ENCODE measurements at regions not wholly inside any gene's neighbourhood (a gene's known extent, or its start where the extent isn't known, plus 50 kb on each side); places are given as distances from the start of the nearest gene placed in this dataset.
A peak's percentile ranks its signal among the peaks of the same experiment; 100 is the strongest.
"Not testable (repeated sequence)": the region's sequence is repeated elsewhere in the genome, so short reads cannot be mapped to it uniquely, and the experiment has no call there.

DNA sequence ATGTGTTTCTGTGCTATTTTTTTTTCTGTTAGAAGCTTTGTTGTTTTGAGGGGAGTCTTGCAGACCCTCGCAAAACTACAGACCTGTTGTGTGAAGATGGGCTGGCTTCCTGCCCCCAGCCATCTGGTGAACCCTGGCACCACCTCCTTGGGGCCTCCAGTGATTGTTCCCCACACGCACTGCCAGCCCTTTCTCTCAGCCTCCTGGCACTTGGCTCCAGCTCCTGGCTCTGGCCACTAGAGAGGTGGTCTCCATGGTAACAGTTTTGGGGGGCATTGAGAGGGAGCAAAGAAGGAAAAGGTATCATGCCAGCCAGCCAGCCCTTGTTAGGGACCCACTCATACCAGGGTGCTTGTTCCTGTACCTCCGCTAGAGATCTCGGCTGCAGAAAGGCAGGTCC is 176.4 kb upstream of the RPH3A start:
- DNase-seq (ENCODE audit: low spot score) = no peak

DNA sequence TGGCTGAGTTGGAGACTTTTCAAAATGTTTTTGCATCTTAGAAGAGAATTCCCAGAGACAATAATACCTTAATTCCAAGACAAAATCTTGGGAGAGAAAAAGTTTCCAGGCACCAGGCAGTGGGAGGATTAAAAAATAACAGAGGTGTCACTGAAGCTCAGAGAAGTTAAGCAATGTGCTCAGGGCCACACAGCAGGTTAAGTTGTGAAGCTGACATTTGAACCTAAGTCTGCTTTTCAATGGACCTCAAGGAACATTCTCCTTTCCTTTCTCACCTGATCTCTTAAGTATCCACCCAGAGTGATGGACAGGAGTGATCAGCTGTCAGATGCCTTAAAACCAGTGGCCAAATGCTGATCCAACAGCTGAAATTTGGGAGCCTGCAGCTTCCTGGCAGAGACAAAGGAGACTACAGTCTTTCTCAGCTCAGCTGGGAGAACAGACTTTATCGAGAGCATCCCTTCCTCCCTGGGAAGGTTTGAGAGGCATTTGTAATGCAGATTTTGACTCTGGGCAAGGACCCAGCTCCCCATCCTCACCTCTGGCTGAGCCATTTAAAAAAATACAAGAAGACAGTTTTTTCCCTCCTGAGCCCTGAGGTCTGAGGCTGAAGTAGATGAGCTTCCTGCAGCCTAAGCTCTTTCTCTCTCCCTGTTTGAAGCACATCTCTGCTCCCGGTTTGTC is 174.9 kb upstream of the RPH3A start:
- DNase-seq (ENCODE audit: low spot score) = no peak

DNA sequence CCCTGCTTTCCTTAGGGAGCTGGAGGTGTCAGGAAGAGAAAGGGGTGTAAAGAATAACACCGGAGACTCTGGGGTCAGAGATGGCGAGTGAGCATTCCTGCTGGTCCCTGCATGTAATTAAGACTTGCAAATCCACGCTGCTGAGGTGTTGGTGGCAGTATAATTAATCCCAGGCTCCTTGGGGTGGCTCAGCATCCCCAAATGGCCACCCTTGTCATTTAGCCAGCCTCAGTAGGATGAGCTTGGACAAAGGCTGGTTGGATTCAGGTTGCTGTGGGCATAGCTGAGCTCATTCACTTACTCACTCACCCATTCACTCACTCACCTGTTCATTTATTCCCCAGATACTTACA is 174.4 kb upstream of the RPH3A start:
- DNase-seq (ENCODE audit: low spot score) = no peak

DNA sequence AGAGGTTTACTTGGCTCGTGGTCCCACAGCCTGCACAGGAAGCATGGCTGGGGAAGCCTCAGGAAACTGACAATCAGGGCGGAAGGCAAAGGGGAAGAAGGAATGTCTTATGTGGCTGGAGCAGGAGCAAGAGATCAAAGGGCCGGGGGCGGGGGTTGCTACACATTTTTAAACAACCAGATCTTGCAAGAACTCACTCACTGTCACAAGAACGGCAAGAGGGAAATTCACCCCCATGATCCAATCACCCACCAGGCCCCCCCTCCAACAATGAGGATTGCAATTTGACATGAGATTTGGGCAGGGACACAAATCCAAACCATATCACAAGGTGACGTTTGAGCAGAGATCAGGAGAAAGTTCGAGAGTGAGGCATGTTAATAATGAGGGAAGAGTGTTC is 163.7 kb upstream of the RPH3A start:
- DNase-seq (ENCODE audit: low spot score) = no peak

DNA sequence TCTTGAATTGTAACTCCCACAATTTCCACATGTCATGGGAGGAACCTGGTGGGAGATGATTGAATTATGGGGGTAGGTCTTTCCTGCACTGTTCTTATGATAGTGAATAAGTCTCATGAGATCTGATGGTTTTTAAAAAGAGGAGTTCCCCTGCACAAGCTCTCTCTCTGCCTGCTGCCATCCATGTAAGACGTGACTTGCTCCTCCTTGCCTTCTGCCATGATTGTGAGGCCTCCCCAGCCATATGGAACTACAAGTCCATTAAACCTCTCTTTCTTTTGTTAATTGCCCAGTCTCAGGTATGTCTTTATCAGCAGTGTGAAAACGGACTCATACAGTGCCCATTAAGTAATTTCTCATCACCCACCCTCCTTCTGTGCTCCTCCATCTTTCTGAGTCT is 159.6 kb upstream of the RPH3A start:
- not testable (repeated sequence) for DNase-seq (ENCODE audit: low spot score)

DNA sequence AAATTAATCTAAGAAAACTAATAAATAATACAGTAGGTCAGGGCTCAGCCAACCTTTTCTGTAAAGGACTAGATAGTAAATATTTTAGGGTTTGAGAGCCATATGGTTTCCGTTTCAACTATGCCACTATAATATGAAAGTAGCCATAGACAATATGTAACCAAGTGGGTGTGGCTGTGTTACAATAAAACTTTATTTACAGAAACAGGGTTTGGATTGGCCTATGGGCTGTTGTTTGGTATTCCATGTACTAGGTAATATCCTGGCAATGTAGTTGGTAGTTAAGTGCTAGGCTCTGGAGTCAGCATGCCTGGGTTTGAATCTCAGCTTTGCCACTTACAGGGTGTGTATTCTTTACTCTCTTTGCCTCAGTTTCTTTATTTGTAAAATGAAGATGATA is 156.5 kb upstream of the RPH3A start:
- DNase-seq (ENCODE audit: low spot score) = no peak

DNA sequence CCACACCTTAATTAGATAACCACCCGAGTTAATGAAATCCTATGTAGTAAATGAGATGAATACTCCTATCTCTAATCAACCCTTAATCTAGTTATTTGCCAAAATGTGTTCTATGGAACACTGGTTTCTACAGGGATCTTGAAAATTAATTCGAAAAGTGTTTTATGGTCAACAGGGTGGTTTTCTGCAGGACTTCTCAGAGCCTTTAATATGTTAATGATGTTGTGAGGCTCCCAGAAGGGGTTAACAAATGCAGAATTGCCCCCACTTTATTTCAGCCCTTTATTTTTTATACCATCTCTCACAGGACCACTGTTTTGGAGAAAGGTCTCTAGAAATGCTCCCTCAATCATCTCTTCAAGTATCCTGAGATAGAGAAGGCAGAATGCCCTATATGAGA is 153.1 kb upstream of the RPH3A start:
- DNase-seq (ENCODE audit: low spot score) = no peak

DNA sequence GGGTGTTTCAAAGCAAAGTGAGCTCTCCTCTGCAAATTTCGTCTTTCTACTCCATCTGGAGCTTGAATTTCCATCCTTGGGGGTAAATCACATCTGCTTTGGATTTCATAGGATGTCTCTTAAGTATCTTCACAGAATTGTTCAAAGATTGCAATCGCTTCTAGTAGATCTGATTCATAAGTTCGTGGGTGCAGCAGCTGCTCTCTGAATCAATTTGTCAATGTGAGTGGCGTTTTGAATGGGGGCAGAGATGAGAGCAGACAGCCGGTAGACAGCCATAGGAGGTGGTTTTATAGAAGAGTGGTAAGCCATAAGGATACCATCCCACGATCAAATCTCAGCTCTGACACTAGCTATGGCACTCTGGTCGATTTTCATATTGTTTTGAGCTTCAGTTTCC is 146.0 kb upstream of the RPH3A start:
- DNase-seq (ENCODE audit: low spot score) = no peak

DNA sequence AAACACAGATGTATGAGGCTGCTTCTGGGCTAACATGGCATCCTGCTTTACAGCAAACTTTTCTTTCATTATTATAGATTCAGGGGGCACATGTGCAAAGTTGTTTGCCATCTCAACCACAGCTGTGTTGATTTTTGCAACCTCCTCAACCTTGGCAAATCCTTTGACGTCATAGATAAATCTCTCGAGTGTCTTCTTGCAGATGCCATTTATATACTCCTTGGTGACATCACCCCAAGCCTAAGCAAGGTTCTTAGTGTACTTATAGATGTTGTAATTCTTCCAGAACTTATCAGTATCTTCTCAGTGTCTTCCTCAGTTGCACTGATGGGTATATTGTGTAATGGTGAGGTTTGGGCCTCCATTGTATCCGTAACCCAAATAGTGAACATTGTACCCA is 135.4 kb upstream of the RPH3A start:
- DNase-seq (ENCODE audit: low spot score) = no peak

DNA sequence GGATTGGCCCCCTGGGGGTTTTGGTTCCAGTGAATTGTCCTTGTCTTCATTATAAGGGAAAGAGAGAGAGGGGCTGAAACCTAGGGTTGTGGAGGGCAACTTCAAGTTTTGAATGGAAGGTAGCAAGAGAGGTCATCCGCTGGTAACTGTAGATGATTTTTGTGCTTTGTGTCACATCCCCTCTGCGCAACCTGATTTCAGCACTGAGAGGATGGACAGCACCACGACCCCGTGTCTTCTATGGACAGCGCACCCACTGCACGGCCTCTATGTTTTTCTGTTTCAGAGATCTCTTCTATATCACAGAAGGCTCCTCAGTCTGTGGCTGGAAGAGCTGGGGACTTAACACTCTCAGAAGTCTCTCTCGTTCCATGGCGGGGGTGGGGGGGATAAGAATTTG is 127.0 kb upstream of the RPH3A start:
- DNase-seq (ENCODE audit: low spot score) = peak; percentile 32

DNA sequence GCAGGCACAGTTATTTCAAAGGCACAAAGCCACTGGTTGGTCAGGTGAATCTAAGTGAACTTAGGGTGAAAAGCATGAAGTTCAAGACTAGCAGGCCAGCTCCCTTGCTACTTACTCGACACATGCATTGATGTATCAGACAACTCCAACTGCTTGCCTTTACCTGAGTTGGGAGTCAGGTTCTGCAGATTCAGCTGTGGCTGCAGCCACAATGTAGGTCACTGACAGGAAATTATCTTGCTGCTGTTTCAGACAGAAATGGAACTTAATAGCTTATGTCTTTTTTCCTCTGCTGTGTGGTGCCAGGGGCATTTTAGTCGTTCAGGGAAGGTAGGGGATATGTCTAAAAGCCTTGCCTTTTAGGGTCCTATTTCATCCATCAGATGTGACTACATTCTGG is 125.6 kb upstream of the RPH3A start:
- DNase-seq (ENCODE audit: low spot score) = no peak

DNA sequence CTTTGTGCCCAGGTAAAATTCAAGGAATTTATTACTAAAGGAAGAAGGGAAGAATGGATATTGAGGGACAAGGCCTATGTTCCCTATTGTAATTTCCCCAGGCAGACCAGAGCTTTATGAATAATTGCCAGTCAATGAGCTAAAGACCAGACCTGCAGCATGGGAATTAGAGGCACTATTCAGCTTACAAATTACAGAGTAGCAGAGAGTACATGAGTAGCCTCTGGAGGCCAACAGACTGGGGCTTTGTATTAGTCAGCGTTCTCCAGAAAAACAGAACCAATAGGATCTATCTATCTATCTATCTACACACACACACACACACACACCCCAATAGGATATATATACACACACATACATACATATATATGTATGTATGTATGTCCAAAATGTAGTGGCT is 120.0 kb upstream of the RPH3A start:
- no peak for DNase-seq (ENCODE audit: low spot score)

DNA sequence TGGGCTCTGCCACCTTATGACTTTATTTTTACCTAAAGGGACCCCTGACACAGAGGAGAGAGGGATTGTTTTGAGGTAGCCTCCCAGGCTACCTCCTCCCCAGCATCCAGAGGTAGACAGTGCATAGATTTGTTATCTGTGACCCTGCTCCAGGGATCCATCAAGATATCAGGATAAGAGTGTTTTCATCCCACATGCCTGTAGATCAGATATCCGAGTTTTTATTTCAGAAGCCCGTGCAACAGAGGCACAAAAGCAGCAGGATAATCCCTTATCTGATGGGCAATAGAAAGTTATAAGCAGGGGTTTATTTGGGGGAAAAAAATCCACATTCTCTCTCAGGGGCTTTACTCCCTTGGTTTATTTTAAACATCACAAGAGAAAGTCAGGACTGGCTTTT is 117.0 kb upstream of the RPH3A start:
- no peak for DNase-seq (ENCODE audit: low spot score)

DNA sequence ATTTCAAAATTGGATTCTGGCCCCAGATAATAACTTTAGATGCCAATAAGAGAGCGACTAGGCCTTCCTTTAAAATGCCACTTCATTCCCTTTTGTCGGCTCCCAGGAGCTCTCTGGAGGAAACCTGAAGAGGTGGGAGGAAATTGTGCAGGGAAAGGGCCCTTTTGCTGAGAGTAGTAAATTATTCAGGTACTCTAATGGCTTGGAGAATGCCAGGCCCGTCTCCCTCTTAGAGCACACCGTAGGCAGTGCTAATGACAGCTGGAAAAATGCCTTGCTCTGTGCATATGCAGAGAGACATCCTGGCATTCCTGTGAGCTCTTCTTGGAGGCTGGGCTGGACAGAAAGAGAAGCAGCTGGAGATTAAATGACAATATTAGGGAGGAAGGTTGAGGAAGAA is 115.0 kb upstream of the RPH3A start:
- DNase-seq (ENCODE audit: low spot score) = no peak

DNA sequence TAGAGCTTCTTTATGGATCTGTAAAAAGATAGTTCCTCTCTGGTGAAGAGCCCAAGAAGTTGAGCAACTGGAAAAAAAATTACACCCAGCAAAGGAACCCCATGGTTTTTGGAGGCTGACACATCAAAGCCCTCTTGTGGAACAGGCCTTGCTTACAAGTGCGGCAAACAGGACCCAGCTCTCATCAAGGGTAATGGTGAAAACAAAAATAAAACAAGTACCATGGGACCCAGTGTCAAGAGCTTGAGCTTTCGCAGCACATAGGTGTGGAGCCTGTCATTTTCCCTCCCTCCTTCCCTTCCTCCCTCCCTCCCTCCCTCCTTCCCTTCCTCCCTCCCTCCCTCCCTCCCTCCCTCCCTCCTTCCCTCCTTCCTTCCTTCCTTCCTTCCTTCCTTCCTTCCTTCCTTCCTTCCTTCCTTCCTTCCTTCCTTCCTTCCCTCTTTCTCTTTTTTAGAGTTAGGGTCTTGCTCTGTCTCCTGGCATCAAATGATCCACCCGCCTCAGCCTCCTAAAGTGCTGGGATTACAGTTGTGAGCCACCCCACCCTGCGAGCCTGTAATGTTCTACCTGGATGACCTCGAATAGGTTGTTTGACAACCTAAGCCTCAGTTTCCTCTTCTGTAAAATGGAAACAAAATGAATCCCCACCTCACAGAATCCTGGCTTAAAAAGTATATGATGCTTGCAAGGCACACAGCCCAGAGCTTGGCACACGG is 114.3 kb upstream of the RPH3A start:
- DNase-seq (ENCODE audit: low spot score) = no peak

DNA sequence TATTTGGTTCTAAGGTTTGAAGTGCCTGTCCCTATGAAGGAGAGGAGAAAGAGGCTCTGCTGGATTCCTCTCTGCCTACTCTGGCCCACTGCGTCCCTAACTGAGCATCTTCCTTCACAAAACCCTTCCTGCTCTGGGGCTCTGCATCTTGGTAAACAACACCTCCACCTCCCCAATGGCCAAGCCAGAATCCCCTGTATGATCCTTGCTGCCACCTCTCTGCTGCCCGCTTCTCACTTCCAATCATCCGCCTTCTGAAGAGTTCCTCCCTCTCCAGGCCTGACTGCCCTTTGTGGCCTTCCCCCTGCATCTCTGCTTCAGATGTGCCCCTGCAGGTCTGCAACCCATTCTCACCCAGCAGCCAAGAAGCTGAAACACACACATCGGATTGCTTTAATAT is 110.6 kb upstream of the RPH3A start:
- no peak for DNase-seq (ENCODE audit: low spot score)

DNA sequence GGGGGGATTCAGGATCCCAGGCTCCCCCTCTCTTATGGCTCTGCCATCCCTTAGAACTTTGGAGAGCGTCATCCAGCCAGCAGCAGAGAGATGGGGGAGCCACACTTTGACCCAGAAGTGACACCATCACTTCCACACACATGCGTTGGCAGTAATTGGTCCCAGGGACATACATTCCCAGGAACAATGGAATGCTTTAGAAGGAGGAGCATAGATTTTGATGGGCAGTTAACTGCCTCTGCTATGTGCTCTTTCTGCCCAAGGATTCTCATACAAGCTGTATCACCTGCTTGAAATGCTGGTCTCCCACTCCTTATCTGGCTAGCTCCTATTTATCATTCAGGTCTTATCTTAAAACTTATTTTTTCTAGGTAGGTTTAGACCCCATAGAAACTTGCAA is 109.0 kb upstream of the RPH3A start:
- DNase-seq (ENCODE audit: low spot score) = no peak

DNA sequence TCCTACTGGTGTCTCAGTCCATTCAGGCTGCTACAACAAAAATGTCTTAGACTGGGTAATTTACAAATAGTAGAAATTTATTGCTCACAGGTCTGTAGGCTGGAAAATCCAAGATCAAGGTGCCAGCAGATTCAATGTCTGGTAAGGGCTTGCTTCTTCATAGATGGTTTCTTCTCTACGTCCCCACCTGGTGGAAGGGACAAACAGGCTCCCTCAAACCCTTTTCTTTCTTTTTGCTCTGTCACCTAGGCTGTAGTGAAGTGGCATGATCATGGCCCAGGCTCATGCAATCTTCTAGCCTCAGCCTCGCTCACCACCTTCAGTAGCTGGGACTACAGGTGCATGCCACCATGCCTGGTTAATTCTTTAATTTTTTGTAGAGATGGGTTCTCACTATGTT is 106.8 kb upstream of the RPH3A start:
- no peak for DNase-seq (ENCODE audit: low spot score)

DNA sequence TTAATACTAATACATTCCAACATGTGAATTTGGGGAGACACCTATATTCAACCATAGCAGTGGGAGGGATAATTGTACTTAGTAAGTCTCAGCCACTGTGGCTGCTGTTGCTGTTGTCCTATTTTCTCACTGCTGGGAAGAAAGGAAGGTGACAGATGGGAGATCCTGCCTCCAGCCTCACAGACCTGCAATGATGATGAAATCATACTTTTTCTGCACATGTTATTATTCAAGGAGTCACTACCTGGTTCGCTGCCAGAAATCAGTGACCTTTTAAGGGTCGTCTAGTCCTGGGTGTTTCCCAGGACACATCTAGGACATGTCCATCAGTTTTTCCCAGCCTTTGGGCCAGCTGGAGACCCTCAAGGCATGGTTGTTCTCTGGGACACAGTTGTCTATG is 106.2 kb upstream of the RPH3A start:
- no peak for DNase-seq (ENCODE audit: low spot score)

DNA sequence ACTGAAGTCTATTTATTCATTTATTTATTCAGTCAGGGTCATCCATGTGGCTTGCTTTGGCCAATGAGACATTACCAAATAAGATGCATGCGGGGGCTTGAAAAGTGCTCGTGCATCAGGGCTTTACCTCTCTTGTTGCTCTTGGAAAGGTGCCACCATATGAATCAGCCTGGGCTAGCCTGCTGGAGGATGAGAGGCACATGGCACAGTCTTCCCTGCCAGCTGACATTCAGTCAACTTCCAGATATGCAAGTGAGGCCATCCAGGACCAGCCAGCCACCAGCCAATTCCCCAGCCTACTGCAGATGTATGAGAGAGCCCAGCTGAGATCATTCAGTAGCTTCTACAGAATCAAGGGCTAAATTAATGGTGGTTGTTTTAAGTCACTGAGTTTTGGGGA is 105.2 kb upstream of the RPH3A start:
- DNase-seq (ENCODE audit: low spot score) = no peak

DNA sequence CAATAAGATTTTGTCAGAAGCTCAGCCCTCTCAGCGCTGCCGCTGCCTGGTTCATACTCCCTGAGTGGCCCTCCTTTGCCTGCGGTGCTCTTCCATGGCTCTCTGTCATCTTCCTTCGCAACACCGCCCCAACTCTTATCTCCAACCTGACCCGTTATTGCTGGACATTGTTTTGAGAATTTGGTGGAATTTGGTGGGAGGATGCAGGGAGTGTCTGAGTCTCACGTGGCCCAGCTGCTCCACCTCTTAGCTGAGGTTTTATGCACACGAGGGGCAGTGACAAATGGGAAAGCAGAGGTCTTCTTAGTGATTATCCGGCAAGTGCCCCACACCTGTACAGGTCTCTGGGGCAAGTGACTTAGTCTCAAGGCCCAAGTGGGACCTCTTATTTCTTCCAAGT is 97.5 kb upstream of the RPH3A start:
- no peak for DNase-seq (ENCODE audit: low spot score)

DNA sequence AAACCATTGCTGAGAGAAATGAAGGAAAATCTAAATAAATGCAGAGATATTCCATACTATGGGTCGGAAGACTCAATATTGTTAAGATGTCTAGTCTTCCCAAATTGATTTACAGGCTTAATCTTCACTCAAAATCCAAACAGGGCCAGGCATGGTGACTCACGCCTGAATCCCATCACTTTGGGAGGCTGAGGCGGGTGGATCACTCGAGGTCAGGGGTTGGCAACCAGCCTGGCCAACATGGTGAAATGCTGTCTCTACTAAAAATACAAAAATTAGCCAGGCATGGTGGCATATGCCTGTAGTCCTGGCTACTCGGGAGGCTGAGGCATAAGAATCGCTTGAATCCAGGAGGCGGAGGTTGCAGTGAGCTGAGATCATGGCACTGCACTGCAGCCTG is 94.1 kb upstream of the RPH3A start:
- not testable (repeated sequence) for DNase-seq (ENCODE audit: low spot score)

DNA sequence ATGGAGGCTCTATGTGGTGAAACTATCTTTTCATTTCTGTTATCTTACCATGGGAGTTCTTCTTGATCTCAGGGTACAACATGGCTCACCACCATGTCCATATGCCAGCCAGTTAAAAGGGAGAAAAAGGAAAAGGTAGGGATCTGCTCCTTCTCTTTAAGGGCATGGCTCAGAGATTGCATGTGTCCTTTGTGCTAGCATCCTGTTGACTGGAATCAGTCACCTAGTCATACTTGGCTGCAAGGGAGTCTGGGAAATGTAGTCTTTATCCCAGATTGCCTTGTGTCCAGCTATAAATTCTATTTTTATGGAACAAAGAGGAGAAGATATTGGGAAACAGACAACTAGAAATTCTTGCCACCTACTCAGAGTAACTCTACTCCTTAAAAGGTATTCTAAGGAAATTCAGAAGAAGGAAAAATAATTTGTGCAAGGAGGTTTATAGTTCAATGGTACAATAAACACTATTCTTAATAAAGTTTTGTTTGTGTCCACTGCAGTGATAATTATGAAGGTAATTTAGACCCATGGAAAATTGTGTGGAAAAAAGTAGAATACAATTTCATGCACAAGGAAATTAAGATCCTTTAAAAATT is 86.4 kb upstream of the RPH3A start:
- DNase-seq (ENCODE audit: low spot score) = no peak

DNA sequence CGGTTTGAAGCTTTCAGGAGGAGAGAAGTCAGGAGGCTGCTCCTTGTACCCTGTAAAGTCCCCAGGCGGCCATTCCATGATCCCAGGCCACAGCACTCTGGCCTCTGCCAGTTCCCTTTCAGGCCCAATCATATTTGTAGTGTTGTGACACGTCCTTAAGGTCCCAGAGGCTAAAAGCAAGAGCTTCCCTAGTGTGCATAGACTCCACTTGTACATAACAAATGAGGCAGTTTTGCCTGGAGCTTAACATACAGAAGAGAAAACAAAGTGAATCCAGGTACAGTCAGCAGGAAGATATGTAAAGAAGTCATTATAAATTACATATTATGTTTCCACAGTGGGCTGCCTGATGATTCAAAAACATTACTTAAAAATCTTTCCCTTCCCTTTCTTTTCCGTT is 81.1 kb upstream of the RPH3A start:
- no peak for DNase-seq (ENCODE audit: low spot score)

All from HuH-7 (cell line).